ENCODE measurements at regions not wholly inside any gene's neighbourhood (a gene's known extent, or its start where the extent isn't known, plus 50 kb on each side); places are given as distances from the start of the nearest gene placed in this dataset.

DNA sequence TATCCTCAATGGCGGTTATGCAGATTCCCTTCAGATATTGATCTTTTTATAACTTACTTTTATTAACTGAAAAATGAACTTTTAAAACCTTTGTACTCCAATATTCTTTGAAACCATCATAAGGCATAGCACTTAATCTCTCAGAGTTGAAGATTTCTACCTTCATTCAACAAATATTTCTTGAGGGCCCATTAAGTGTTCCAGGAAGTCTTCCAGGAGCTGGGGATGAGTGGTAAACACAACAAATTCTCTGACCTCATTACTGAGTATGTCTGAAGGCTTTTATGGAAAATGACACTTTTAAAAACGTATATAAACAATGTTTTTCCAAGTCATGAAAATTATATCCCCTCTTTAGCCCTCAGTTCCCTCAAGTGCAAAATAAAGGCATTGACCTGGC is 575.3 kb upstream of the IL12A start:
- Histone ChIP-seq H3K4me1 (no peaks in the 10 kb centered on the region), H3K36me3 (no peaks in the 10 kb centered on the region), H3K4me3 (no peak overlapping the region), H3K27me3 (no peaks in the 10 kb centered on the region), H3K9me3 (peaks cover 0 to 7% of the 10 kb centered on the region in 2 donors), H3K27ac (no peak overlapping the region)
- TF ChIP-seq POLR2AphosphoS5 (IDR thresholded peaks at IDR 0.05) = no peak
- no peak for TF ChIP-seq POLR2A (IDR thresholded peaks at IDR 0.05)
- TF ChIP-seq EP300 (IDR thresholded peaks at IDR 0.05; ENCODE audit: low read depth) = no peak
- TF ChIP-seq, protein P1, sequence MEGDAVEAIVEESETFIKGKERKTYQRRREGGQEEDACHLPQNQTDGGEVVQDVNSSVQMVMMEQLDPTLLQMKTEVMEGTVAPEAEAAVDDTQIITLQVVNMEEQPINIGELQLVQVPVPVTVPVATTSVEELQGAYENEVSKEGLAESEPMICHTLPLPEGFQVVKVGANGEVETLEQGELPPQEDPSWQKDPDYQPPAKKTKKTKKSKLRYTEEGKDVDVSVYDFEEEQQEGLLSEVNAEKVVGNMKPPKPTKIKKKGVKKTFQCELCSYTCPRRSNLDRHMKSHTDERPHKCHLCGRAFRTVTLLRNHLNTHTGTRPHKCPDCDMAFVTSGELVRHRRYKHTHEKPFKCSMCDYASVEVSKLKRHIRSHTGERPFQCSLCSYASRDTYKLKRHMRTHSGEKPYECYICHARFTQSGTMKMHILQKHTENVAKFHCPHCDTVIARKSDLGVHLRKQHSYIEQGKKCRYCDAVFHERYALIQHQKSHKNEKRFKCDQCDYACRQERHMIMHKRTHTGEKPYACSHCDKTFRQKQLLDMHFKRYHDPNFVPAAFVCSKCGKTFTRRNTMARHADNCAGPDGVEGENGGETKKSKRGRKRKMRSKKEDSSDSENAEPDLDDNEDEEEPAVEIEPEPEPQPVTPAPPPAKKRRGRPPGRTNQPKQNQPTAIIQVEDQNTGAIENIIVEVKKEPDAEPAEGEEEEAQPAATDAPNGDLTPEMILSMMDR (IDR thresholded peaks at IDR 0.05) = no peak
- in situ Hi-C loops (cut with MboI; ENCODE audit: low pct_ligation_motif_present in 1 of 4, low pct_unique_long_range_greater_than_20kb in 1 of 4, low sequenced_read_pairs in 3 of 4) = no loop called here
- DNase-seq = no peak
- 55 to 75% methylated on average over 2 of the region's 2 CpGs for WGBS, 2 donors (ENCODE audit: low coverage in 1 of 2)
- intact Hi-C loops (cut with DNase I; ENCODE audit: low total_unique reads) = no loop called here

DNA sequence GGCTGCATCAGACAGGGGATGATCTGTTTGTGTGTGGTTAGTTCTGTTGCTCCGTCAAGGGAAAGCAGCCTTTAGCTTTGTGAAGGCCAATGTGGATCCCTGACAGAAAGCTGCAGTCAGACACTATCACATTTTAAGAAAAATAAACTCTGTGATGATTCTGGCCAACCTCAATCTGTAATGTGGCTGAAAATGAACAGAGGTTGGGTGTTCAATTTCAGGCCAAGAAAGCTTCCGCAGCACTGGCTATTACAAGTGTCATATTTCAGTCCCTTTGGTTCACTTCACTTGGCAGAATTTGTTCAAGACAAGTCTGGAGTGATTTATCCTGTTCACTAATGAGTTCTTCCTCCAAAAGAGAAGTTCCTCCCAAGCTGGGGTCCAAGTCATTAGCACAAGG is 571.8 kb upstream of the IL12A start:
- in situ Hi-C loops (cut with MboI; ENCODE audit: low pct_ligation_motif_present in 1 of 4, low pct_unique_long_range_greater_than_20kb in 1 of 4, low sequenced_read_pairs in 3 of 4) (no loop called here), intact Hi-C loops (cut with DNase I; ENCODE audit: low total_unique reads) (no loop called here)
- H3K9me3 ChIP-seq = no peaks in the 10 kb centered on the region
- 20 to 54% methylated on average over 2 of the region's 2 CpGs for WGBS, 2 donors (ENCODE audit: low coverage in 1 of 2)
- no peaks in the 10 kb centered on the region for H3K27me3 ChIP-seq
- no peak overlapping the region for H3K4me3 ChIP-seq
- H3K4me1 ChIP-seq = no peaks in the 10 kb centered on the region
- no peak for DNase-seq
- H3K27ac ChIP-seq = no peak overlapping the region
- TF ChIP-seq POLR2A (IDR thresholded peaks at IDR 0.05) (no peak), POLR2AphosphoS5 (IDR thresholded peaks at IDR 0.05) (no peak), EP300 (IDR thresholded peaks at IDR 0.05; ENCODE audit: low read depth) (no peak)
- TF ChIP-seq, protein P1 (IDR thresholded peaks at IDR 0.05) = no peak
- no peaks in the 10 kb centered on the region for H3K36me3 ChIP-seq

DNA sequence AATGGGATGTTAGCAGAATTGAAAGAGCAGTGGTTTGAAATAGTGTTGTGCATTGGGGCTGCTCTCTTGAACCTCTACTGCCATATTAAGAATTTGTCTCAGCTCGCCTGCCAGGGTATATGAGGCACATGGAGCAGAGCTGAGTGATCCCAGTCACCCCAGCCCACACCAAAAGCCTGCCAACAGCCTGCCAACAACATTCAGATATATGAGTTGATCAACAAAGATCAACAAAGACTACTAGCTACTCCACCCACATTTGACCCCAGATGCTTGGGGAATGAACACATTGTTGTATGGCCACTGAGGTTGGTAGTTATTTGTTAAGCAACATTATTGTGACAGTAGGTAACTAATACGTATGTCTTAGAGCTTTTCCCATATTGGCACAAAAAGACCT is 570.9 kb upstream of the IL12A start:
- H3K4me1 ChIP-seq = no peaks in the 10 kb centered on the region
- no peak overlapping the region for H3K4me3 ChIP-seq
- intact Hi-C loops (cut with DNase I; ENCODE audit: low total_unique reads) = no loop called here
- H3K36me3 ChIP-seq = no peaks in the 10 kb centered on the region
- no peaks in the 10 kb centered on the region for H3K27me3 ChIP-seq
- TF ChIP-seq EP300 (IDR thresholded peaks at IDR 0.05; ENCODE audit: low read depth) (no peak), POLR2AphosphoS5 (IDR thresholded peaks at IDR 0.05) (no peak)
- TF ChIP-seq, protein P1 (IDR thresholded peaks at IDR 0.05) = no peak
- 78 to 82% methylated on average over 2 of the region's 2 CpGs for WGBS, 2 donors (ENCODE audit: low coverage in 1 of 2)
- in situ Hi-C loops (cut with MboI; ENCODE audit: low pct_ligation_motif_present in 1 of 4, low pct_unique_long_range_greater_than_20kb in 1 of 4, low sequenced_read_pairs in 3 of 4) = no loop called here
- DNase-seq = no peak
- no peaks in the 10 kb centered on the region for H3K9me3 ChIP-seq
- H3K27ac ChIP-seq = no peak overlapping the region

DNA sequence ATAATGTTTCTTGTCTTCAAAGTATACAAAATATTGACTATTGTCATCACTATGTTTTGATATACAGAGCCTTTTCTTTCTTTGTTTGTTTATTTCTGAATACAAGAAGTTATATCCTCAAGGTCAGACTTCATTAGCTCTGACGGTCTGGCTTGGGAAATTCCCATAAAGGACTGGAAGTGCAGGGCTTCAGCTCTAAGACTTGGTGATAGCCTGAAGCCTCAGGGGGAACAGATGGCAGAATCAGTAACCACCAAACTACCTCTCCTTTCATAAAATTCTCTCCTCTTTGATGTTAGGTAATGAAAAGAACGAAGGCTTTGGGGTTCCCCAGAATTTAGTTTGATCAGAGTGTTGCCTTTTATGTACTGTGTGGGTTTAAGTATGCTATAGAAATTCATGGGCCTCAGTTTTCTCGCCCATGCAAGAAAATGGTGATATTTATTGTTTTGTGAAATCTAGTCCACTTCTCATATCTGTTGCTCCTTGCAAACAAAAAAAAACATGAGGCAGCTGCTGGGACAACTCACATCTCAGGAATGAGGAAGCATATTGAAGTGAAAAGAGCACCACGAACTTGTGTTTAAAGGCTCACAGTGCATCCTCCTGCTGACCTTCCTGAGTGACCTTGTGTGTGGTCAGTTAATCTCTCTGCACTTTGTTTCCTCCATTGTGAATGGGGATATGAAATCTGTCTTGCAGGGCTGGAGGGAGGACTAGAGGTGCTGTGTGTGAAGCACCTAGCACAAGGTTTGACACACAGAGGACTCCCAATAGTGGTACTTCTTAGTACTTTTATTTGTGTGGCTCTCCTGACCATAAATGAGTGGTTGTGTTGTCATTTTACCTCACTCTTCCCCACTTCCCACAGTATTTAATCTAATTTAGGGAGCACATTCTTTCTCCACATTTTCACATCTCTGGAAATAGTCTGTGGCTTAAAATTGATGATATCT is 569.8 kb upstream of the IL12A start:
- H3K27ac ChIP-seq = no peak overlapping the region
- H3K27me3 ChIP-seq = no peaks in the 10 kb centered on the region
- in situ Hi-C loops (cut with MboI; ENCODE audit: low pct_ligation_motif_present in 1 of 4, low pct_unique_long_range_greater_than_20kb in 1 of 4, low sequenced_read_pairs in 3 of 4) (no loop called here), intact Hi-C loops (cut with DNase I; ENCODE audit: low total_unique reads) (no loop called here)
- no peak for DNase-seq
- no peaks in the 10 kb centered on the region for H3K36me3 ChIP-seq
- no peak overlapping the region for H3K4me3 ChIP-seq
- H3K4me1 ChIP-seq = no peaks in the 10 kb centered on the region
- H3K9me3 ChIP-seq = no peaks in the 10 kb centered on the region
- TF ChIP-seq POLR2AphosphoS5 (IDR thresholded peaks at IDR 0.05) (no peak), POLR2A (IDR thresholded peaks at IDR 0.05) (no peak), EP300 (IDR thresholded peaks at IDR 0.05; ENCODE audit: low read depth) (no peak)
- TF ChIP-seq, protein P1 (IDR thresholded peaks at IDR 0.05) = no peak
- WGBS, 2 donors (ENCODE audit: low coverage in 1 of 2) = 40 to 43% methylated on average over 3 to 4 of the region's 4 CpGs
